Neural cell (in vitro differentiated cells): ENCODE measurements at regions not wholly inside any gene's neighbourhood (a gene's known extent, or its start where the extent isn't known, plus 50 kb on each side); places are given as distances from the start of the nearest gene placed in this dataset.

Source experiments
- EP300 ChIP-seq: fragments of 450-650 bp; conservative IDR thresholded peaks from 2 replicates; pipeline ENCODE4 v1.6.1; 2014; ENCODE audit warnings: antibody characterized with exemption, mild to moderate bottlenecking, moderate library complexity; ENCODE audit not compliant: poor library complexity, severe bottlenecking
- RAD21 ChIP-seq: fragments of 450-650 bp; conservative IDR thresholded peaks from 2 replicates; pipeline ENCODE4 v1.6.1; 2014; ENCODE audit warnings: antibody characterized with exemption, mild to moderate bottlenecking, moderate library complexity

GRCh38 chr5:29672678-29673077 is 1520.8 kb upstream of the CDH6 start:
- no peak for TF ChIP-seq EP300
- no peak for TF ChIP-seq RAD21
